Activated CD4-positive, alpha-beta T cell treated with anti-CD3 and anti-CD28 coated beads, Interleukin-10, Interleukin-2, amounts not matched to agents 100 ng/mL and 50 ng/mL, durations not matched to agents 16 hours and 8 hours (primary cell): ENCODE measurements at regions not wholly inside any gene's neighbourhood (a gene's known extent, or its start where the extent isn't known, plus 50 kb on each side); places are given as distances from the start of the nearest gene placed in this dataset.
"Not testable (repeated sequence)": the region's sequence is repeated elsewhere in the genome, so short reads cannot be mapped to it uniquely, and the experiment has no call there.

Source experiments
- DNase-seq: peaks from one replicate; pipeline ENCODE4 v3.0.0-alpha.2; 2020

- DNase-seq, result no peak
Measured at GRCh38 chr14:31911160-31911559, 165.9 kb upstream of the ARHGAP5 start.

- DNase-seq, result no peak
Measured at GRCh38 chr14:31913370-31913769, 163.7 kb upstream of the ARHGAP5 start.

GRCh38 chr14:31918289-31918688, 158.8 kb upstream of the ARHGAP5 start:
- not testable (repeated sequence) for DNase-seq

GRCh38 chr14:31920001-31920400, 157.1 kb upstream of the ARHGAP5 start:
- no peak for DNase-seq

- DNase-seq, result no peak
Measured at GRCh38 chr14:31920989-31921650, 156.0 kb upstream of the ARHGAP5 start.

- no peak for DNase-seq
Measured at GRCh38 chr14:31921721-31922120, 155.4 kb upstream of the ARHGAP5 start.

- peak; percentile 66 for DNase-seq
Measured at GRCh38 chr14:31926123-31926522, 151.0 kb upstream of the ARHGAP5 start.

GRCh38 chr14:31926652-31927347, 150.3 kb upstream of the ARHGAP5 start:
- DNase-seq, result no peak

- peak; percentile 58 for DNase-seq
Measured at GRCh38 chr14:31927348-31927832, 149.7 kb upstream of the ARHGAP5 start.

GRCh38 chr14:31930070-31930469, 147.0 kb upstream of the ARHGAP5 start:
- DNase-seq, result no peak

- no peak for DNase-seq
Measured at GRCh38 chr14:31930493-31931240, 146.4 kb upstream of the ARHGAP5 start.

- DNase-seq, result no peak
Measured at GRCh38 chr14:31932675-31933074, 144.4 kb upstream of the ARHGAP5 start.

GRCh38 chr14:31933716-31934115, 143.4 kb upstream of the ARHGAP5 start:
- DNase-seq, result no peak

GRCh38 chr14:31934767-31935266, 142.3 kb upstream of the ARHGAP5 start:
- DNase-seq, result no peak

GRCh38 chr14:31935391-31935790, 141.7 kb upstream of the ARHGAP5 start:
- DNase-seq, result no peak

- DNase-seq, result no peak
Measured at GRCh38 chr14:31936115-31936514, 141.0 kb upstream of the ARHGAP5 start.

- peak; percentile 95 for DNase-seq
Measured at GRCh38 chr14:31937730-31938346, 139.3 kb upstream of the ARHGAP5 start.

GRCh38 chr14:31939934-31940333, 137.2 kb upstream of the ARHGAP5 start:
- no peak for DNase-seq

GRCh38 chr14:31941487-31941886, 135.6 kb upstream of the ARHGAP5 start:
- no peak for DNase-seq

GRCh38 chr14:31942166-31942841, 134.8 kb upstream of the ARHGAP5 start:
- no peak for DNase-seq

- no peak for DNase-seq
Measured at GRCh38 chr14:31943217-31943799, 133.8 kb upstream of the ARHGAP5 start.

GRCh38 chr14:31943861-31944255, 133.2 kb upstream of the ARHGAP5 start:
- no peak for DNase-seq
